HG03064 (cell line): ENCODE measurements at regions not wholly inside any gene's neighbourhood (a gene's known extent, or its start where the extent isn't known, plus 50 kb on each side); places are given as distances from the start of the nearest gene placed in this dataset.

Experiments used
- ATAC-seq: cut with Tn5 transposase; IDR thresholded peaks from one replicate; pipeline ENCODE4 v1.9.1; 2021; ENCODE audit warnings: low read depth; ENCODE audit not compliant: unreplicated experiment

GRCh38 chr12:88411689-88412088, 168.6 kb downstream of the KITLG start:
- ATAC-seq, result no peak

- no peak for ATAC-seq
These were observed 166.6 kb downstream of the KITLG start for GRCh38 chr12:88413646-88414045.

GRCh38 chr12:88416155-88416554, 164.1 kb downstream of the KITLG start:
- no peak for ATAC-seq

GRCh38 chr12:88416786-88417185, 163.5 kb downstream of the KITLG start:
- ATAC-seq, result no peak

GRCh38 chr12:88417531-88417930, 162.7 kb downstream of the KITLG start:
- ATAC-seq, result no peak

GRCh38 chr12:88418856-88419497, 161.3 kb downstream of the KITLG start:
- ATAC-seq, result no peak

- no peak for ATAC-seq
These were observed 160.5 kb downstream of the KITLG start for GRCh38 chr12:88419794-88420193.

GRCh38 chr12:88420457-88420856, 159.8 kb downstream of the KITLG start:
- no peak for ATAC-seq

GRCh38 chr12:88424791-88425730, 155.2 kb downstream of the KITLG start:
- no peak for ATAC-seq

GRCh38 chr12:88428350-88428749, 151.9 kb downstream of the KITLG start:
- ATAC-seq, result no peak

GRCh38 chr12:88431246-88431645, 149.0 kb downstream of the KITLG start:
- ATAC-seq, result no peak

GRCh38 chr12:88432531-88433490, 147.5 kb downstream of the KITLG start:
- no peak for ATAC-seq

- peak; percentile 64 for ATAC-seq
These were observed 146.1 kb downstream of the KITLG start for GRCh38 chr12:88433997-88434703.

GRCh38 chr12:88435334-88436076, 144.8 kb downstream of the KITLG start:
- ATAC-seq, result no peak

- ATAC-seq, result no peak
These were observed 143.0 kb downstream of the KITLG start for GRCh38 chr12:88437226-88437625.
